Colon (tissue), 2 donors: ENCODE measurements at regions not wholly inside any gene's neighbourhood (a gene's known extent, or its start where the extent isn't known, plus 50 kb on each side); places are given as distances from the start of the nearest gene placed in this dataset.
"Not testable (repeated sequence)": the region's sequence is repeated elsewhere in the genome, so short reads cannot be mapped to it uniquely, and the experiment has no call there.

ENCODE experiments used
- FAIRE-seq: peaks from 2 replicates; lab custom pipeline; 2012; peaks lifted over from hg19 to GRCh38; lab: Jason Lieb, UNC
- donor health status: control.
- donor health status: control.

DNA sequence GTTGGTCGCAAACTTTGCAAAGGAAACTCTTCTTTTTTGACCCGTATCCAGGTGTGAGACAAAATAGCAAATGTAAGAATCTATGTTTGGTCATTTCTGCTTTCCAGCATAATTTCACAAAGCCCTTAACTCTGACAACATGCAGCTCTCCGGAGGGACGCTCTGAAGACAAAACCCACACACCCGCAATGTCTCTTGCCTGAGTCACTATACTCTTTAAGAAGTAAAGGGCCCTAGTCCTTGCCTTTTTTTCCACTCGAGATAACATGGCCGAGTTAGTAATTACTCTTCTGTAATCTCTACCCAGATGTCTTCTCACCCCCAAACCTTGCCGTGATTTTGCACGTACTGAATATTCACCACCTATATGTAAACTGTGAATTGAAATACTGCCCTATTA lies 115.7 kb upstream of the ADAMTS9 start:
- no peak for FAIRE-seq

DNA sequence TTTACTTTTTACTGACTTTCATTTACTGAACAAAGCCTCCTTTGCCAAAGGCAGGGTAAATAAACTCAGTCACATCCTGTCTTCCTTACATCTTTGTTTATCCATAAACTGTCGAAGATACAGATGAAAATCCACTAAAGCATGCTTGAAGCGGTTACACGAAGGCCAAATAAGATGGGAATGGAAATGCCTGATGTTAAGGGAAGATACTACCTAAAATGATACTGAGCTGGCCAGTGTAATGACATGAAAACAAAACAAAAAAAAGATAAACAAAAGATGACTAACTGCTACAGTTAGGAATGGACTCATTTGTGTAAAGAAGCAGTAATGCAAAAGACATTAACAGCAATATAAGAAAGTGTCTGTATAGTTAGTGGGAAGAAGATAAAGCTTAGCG lies 114.7 kb upstream of the ADAMTS9 start:
- FAIRE-seq = no peak

DNA sequence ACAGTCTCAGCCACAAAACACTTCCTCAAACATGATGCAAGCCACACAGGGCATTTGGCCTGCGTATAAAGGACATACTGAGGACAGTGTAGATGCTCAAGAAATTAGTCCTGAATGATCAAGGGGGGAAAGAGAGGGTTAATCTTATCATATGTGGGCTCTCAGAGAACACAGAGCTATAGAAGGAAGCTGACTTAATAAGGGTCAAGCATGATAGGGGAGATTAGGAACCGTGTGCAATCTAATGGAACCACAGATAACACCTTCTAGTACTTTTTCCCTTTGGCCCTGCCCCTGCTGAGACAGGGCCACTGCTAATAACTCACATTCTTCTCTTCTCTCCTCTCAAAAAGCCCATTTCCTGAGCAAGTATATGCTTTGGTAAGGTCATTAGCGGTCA lies 114.1 kb upstream of the ADAMTS9 start:
- FAIRE-seq = no peak

- no peak for FAIRE-seq
These were observed 111.8 kb upstream of the ADAMTS9 start for GRCh38 chr3:64799606-64800005.

DNA sequence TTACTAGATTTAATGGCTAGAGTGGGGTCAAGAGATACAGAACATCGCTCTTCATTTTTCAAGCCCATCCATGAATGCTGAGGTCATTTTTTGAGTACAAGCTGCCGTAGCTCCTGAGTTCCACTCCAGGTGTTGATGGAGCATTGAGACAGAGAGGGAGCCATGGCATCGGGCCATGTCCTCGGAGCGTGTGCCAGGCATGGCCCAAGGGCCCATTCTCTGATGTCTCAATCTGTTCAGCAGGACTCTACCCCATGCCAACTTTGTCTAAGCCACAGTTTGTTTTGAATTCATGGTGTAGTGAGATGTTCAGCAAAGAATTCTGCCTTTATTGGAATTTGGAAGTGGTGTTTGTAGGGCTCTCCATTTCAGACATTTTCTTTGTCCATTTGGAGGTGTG lies 110.5 kb upstream of the ADAMTS9 start:
- FAIRE-seq = no peak

GRCh38 chr3:64796607-64797399 lies 109.0 kb upstream of the ADAMTS9 start:
- no peak for FAIRE-seq

DNA sequence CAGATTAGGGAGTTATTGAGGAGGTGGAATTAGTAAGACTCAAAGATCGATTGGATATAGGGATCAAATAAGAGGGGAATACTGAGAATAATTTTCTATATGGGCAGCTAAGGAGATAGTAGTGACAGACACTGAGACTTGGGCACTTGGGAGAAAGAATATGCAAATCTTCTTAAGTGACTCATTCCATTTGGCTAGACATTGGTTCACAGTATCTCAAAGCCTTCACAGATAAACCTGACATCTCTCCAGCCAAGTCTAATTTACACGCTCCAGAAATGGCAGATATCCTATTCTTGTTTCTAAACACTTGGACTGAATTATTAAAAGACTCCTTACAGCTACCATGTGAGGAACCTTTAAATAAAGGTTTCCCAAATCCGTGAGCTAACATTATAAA lies 104.6 kb upstream of the ADAMTS9 start:
- no peak for FAIRE-seq

DNA sequence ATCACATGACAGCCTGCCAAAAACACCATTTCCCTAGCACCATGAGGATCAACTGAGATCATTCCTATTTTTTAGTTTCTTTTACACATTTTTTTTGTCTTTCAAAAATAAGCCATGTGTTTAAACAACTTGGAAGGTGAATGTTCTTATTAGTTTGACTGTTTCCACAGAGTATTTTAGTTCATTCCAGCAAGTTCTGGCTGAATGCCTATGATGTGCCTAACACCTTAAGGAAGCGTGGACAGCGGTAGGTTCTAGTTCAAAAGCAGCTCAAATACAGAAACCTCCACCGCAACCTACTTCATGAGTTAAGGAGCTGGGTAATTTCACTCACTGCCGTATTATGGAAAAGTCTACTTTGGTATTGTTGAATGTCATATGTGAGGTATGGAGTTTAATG lies 101.3 kb upstream of the ADAMTS9 start:
- FAIRE-seq = no peak

- no peak for FAIRE-seq
These were observed 95.4 kb upstream of the ADAMTS9 start for GRCh38 chr3:64783200-64783599.

DNA sequence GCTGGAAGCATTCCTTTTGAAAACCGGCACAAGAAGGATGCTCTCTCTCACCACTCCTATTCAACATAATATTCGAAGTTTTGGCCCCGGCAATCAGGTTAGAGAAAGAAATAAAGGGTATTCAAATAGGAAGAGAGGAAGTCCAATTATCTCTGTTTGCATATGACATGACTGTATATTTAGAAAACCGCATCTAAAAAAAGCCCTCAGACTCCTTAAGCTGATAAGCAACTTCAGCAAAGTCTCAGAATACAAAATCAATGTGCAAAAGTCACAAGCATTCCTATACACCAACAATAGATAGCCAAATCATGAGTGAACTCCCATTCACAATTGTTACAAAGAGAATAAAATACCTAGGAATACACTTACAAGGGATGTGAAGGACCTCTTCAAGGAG lies 93.1 kb upstream of the ADAMTS9 start:
- FAIRE-seq = not testable (repeated sequence)

DNA sequence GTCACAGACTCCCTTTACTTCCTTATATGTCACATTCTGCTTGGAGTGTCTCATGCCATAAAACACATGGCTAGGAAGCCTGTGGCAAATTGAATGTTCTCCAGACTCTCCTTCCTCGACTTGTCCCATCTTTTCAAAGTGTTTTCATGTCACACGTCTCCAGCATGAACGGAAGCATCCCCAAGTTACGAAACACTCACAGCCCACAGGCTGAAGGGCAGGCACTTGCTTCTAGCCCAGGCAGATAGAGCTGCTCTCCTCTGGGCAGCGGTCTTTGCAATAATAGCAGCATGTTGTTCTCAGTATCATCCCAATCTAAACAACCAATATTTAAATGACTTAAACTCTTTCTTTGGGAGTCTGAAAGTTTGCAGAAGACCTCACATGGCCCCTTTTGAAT lies 85.3 kb upstream of the ADAMTS9 start:
- FAIRE-seq = no peak

GRCh38 chr3:64766440-64766839 lies 78.6 kb upstream of the ADAMTS9 start:
- FAIRE-seq = no peak

- FAIRE-seq = no peak
These were observed 78.1 kb upstream of the ADAMTS9 start for GRCh38 chr3:64765947-64766346.

DNA sequence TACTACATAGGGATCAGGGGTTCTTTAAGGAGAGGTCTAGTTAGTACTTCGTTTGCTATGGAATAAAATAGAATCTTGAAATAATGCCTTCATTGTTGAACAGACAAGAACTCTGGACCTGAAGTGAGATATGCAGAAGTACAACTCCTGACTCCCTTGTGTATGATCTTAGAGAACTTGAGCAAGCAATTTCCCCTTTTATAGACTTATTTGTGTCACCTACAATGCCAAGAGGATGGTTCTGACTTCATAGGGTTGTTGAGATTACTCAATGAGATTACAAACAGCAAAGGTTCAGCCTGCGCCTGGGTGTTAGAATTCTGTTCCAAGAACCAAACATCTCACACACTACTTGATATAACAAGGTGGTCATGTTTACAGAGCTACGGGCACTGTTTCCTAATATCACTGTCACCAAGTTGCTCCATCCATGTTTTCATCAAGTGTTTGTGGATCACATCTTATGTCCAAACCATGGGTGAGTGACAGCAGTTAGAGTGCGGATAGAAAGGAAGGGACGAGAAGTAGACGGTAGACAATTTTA lies 76.7 kb upstream of the ADAMTS9 start:
- no peak for FAIRE-seq

- no peak for FAIRE-seq
These were observed 76.2 kb upstream of the ADAMTS9 start for GRCh38 chr3:64763980-64764379.

DNA sequence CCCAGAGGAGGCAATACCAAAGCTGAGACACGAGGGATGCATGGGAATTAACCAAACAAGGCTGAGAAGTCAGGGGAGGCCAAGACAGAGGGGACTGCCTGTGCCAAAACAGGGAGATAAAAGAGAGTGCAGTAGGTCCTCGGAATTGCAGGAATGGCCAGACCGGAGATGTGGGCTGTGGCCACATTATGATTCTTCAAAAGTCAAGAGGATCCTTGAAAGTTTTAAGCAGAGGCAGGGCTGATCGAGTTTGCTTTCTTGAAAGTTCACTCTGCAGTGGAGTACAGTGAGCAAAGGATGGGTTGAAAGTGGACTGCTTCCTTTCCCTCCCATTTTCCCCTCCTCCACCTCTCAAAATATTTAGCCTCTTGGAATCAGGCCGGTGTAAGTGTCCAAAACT lies 73.9 kb upstream of the ADAMTS9 start:
- no peak for FAIRE-seq

GRCh38 chr3:64760258-64760657 lies 72.5 kb upstream of the ADAMTS9 start:
- no peak for FAIRE-seq

- FAIRE-seq = no peak
These were observed 72.0 kb upstream of the ADAMTS9 start for GRCh38 chr3:64759811-64760210.

DNA sequence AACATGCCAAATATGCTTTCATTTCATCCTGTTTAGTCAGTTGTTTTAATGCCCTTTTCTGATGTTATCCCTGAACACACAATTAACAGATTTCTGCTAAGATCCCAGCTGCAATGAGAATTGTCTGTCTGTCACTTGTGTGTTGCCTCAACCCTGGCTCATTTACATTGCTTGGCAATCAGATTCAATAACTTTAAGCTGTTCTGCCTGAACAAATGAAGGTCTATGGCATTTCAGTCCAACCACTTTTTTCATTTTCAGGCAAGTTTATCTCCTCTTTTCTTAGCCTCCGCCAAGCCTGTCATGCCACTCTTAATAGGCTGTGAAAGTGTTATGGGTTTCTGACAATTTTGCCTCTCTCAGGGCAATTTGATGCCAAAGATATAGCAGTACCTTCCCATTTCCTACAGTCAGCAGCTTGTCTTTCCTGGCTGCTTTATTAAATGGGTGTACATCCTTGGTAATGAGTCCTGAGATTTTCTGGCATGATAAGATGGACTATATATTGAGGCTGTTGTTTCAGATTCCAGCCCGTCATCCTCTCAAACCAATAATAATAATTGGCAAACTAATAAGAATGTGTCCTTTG lies 68.7 kb upstream of the ADAMTS9 start:
- FAIRE-seq = no peak

GRCh38 chr3:64748244-64748904 lies 60.6 kb upstream of the ADAMTS9 start:
- FAIRE-seq = no peak

GRCh38 chr3:64747679-64748078 lies 59.9 kb upstream of the ADAMTS9 start:
- FAIRE-seq = no peak

- FAIRE-seq = no peak
These were observed 56.1 kb upstream of the ADAMTS9 start for GRCh38 chr3:64743887-64744243.

DNA sequence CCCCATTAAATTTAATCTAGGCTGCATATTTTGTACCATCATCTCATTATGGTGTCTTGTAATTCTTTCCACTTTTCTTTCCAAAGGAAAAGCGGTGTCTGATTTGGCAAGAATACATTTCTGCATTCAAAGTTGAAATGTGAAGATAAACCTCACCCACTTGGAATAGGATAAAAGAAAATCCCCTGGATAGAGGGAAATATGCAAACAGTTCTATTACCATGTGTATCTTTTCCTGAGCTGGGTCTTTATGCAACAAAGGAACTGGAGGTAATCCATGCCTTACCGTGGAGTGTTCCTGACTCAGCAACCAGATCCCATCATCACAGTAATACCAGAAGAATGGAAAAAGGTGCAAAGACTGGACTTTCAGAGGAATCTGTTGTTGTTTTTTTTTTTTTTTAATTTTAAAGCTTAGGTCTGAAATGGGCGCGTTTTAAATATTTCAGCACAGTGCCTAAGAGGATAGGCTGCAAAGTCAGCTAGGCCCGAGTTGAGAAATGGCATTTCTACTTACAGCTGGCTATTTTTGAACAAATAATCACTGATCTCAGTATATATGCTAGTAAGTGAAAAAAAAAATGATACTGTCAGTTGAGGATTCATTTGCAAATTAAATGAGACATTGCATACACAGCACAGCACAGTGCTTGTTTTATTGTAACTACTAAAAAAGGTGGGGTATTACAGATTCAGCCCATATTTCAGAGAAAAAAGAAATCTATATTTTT lies 55.5 kb upstream of the ADAMTS9 start:
- FAIRE-seq = no peak
